Epithelial cell of proximal tubule (primary cell): ENCODE measurements at regions not wholly inside any gene's neighbourhood (a gene's known extent, or its start where the extent isn't known, plus 50 kb on each side); places are given as distances from the start of the nearest gene placed in this dataset.
"Not testable (repeated sequence)": the region's sequence is repeated elsewhere in the genome, so short reads cannot be mapped to it uniquely, and the experiment has no call there.

Source experiments
- DNase-seq: peaks from one replicate; pipeline ENCODE4 v3.0.0-alpha.2; 2011; ENCODE audit warnings: low read depth
- H3K4me3 ChIP-seq: 2 replicates; pipeline ENCODE4 v1.5.1; 2011; ENCODE audit warnings: low read depth, mild to moderate bottlenecking, low read length
- CTCF ChIP-seq: conservative IDR thresholded peaks from 2 replicates; pipeline ENCODE4 v1.5.1; 2012; ENCODE audit warnings: low read depth, mild to moderate bottlenecking, low read length

GRCh38 chr6:142016666-142017065 is 116.1 kb upstream of the GJE1 start:
- not testable (repeated sequence) for H3K4me3 ChIP-seq, DNase-seq

- H3K4me3 ChIP-seq, DNase-seq: not testable (repeated sequence)
These were observed 117.3 kb upstream of the GJE1 start for GRCh38 chr6:142015463-142015862.

- H3K4me3 ChIP-seq: peak overlapping the region; percentile 24
- DNase-seq: no peak
- no peak for TF ChIP-seq CTCF
These were observed 117.7 kb upstream of the GJE1 start for GRCh38 chr6:142015011-142015410.

GRCh38 chr6:142014515-142014914 is 118.2 kb upstream of the GJE1 start:
- peak overlapping the region; percentile 24 for H3K4me3 ChIP-seq
- peak; percentile 57 for DNase-seq
- no peak for TF ChIP-seq CTCF

- peak; percentile 74 for DNase-seq
- no peak overlapping the region for H3K4me3 ChIP-seq
- TF ChIP-seq CTCF: no peak
These were observed 118.7 kb upstream of the GJE1 start for GRCh38 chr6:142013875-142014495.

- no peak overlapping the region for H3K4me3 ChIP-seq
- peak; percentile 58 for DNase-seq
- no peak for TF ChIP-seq CTCF
These were observed 119.4 kb upstream of the GJE1 start for GRCh38 chr6:142013287-142013686.

GRCh38 chr6:142011775-142012174 is 121.0 kb upstream of the GJE1 start:
- no peak for DNase-seq
- no peak overlapping the region for H3K4me3 ChIP-seq
- no peak for TF ChIP-seq CTCF

GRCh38 chr6:142011156-142011555 is 121.6 kb upstream of the GJE1 start:
- no peak for DNase-seq
- no peak for TF ChIP-seq CTCF
- H3K4me3 ChIP-seq: no peak overlapping the region
